ENCODE measurements at regions not wholly inside any gene's neighbourhood (a gene's known extent, or its start where the extent isn't known, plus 50 kb on each side); places are given as distances from the start of the nearest gene placed in this dataset.

DNA sequence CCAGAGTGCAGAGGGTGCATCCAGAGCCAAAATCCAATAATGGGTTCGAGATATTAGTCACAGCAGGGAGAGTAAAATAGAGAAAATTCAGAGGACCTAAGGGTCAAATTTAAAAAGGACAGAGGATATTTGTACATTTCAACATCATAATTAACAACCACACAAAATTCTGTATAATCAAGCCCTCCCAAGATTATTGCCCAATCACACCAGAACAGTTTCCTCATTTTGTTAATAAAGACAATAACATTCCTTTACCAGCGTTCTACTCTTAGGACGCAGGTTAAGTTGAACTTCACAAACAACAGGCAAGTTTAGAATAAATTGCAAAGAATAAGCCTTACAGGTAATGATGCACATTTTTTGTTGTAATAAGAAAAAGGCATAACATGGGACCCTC, 462.8 kb downstream of the PTPRC start:
- ChIA-PET POLR2A (ENCODE audit: low non-redundant PET) (no interaction called here), CTCF (interaction anchor here (0.7 kb wide), 1 partner anchor 449 kb away, joined by 3 read pairs; no protein-coding TSS in a partner anchor)
- DNase-seq (ENCODE audit: low spot score) = no peak
- TF ChIP-seq CTCF (conservative IDR thresholded peaks at IDR 0.05; ENCODE audit: low read depth) = no peak
- no peak overlapping the region for H3K27ac ChIP-seq

GRCh38 chr1:199102239-199102638, 463.4 kb downstream of the PTPRC start:
- no peak overlapping the region for H3K27ac ChIP-seq
- no peak for TF ChIP-seq CTCF (conservative IDR thresholded peaks at IDR 0.05; ENCODE audit: low read depth)
- DNase-seq (ENCODE audit: low spot score) = no peak
- ChIA-PET POLR2A (ENCODE audit: low non-redundant PET) (no interaction called here), CTCF (no interaction called here)

DNA sequence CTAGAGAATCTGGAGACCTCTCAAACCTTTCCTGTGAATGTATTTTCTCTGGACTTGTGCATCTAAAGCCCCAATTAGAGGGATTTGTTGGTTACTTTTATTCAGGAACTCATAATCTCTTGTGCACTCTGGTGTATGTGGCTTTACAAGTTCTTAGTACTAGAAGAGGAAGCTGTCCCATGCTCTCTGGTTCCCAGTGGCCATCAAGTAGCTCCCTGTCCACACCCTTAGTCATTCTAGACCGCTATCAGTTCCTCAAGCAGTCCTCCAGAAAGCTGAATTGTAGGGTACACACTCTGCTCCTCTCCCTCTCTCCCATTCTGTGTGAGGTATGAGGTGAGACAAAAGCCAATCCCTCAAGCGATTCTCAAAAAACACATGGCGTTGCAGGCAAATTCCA, 470.3 kb downstream of the PTPRC start:
- no peak for DNase-seq (ENCODE audit: low spot score)
- ChIA-PET POLR2A (ENCODE audit: low non-redundant PET) (no interaction called here), CTCF (interaction anchor here (0.5 to 0.7 kb wide), 3 partner anchors 340 to 1729 kb away, joined by 3 read pairs; no protein-coding TSS in a partner anchor)
- no peak for TF ChIP-seq CTCF (conservative IDR thresholded peaks at IDR 0.05; ENCODE audit: low read depth)
- no peak overlapping the region for H3K27ac ChIP-seq

GRCh38 chr1:199112365-199112764, 473.5 kb downstream of the PTPRC start:
- TF ChIP-seq CTCF (conservative IDR thresholded peaks at IDR 0.05; ENCODE audit: low read depth) = no peak
- no peak overlapping the region for H3K27ac ChIP-seq
- ChIA-PET CTCF (interaction anchor here (0.6 to 1.7 kb wide), 5 partner anchors 10 to 323 kb away, joined by 3 to 4 read pairs (median 4); no protein-coding TSS in a partner anchor), POLR2A (ENCODE audit: low non-redundant PET) (no interaction called here)
- no peak for DNase-seq (ENCODE audit: low spot score)

DNA sequence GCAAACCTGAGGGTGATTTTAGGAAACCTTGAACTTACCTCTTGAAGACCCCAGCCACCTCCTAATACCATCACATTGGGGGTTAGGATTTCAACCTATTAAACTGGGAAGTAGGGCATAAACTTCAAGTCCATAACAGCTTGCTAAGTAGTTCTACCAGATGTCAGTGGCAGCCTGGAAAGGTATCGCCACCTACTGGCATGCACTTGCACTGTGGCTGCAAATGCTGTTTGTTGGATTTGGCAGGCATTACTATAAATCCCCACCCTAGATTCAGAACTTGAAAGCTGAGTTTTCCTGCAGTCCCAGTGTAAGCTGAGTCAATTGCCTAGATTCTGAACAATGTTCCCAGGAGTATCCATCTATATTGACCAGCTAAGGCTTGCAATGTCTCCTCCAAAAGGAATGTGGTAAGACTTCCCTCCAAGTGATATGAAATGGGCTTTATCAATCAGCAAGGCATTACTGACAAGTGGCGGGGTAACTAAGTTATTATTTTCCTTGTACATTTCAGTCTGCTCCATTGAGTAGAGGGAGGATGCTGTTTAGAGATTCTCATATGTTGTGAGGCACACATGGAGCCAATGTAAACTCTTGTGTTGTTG, 474.5 kb downstream of the PTPRC start:
- CTCF ChIA-PET = interaction anchor here (0.6 to 1.7 kb wide), 13 partner anchors 9 to 503 kb away, joined by 3 to 5 read pairs (median 3); no protein-coding TSS in a partner anchor
- no peak; the same call in 1 of the 2 replicates for TF ChIP-seq CTCF (conservative IDR thresholded peaks at IDR 0.05; ENCODE audit: low read depth)
- H3K27ac ChIP-seq = no peak overlapping the region
- DNase-seq (ENCODE audit: low spot score) = no peak
- POLR2A ChIA-PET (ENCODE audit: low non-redundant PET) = no interaction called here

DNA sequence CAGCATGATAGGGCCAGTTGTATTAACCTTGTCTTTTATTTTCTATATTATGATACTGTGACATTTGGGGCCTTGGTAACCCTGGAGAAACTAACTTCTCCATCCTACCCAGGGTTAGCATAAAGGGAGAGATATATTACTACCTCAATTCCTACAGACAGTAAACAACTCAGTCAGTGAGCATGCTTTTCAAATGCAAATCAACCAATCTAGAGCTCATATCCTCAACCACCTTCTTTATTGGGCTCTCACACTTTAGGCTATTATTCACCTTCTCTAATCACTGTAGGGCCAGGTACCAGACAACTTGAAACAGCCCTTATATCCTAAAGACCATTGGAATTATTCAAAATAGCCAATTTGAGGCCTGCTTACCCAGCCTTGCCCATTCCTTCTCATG, 477.6 kb downstream of the PTPRC start:
- CTCF ChIA-PET = no interaction called here
- no peak for DNase-seq (ENCODE audit: low spot score)
- no peak for TF ChIP-seq CTCF (conservative IDR thresholded peaks at IDR 0.05; ENCODE audit: low read depth)
- POLR2A ChIA-PET (ENCODE audit: low non-redundant PET) = no interaction called here
- H3K27ac ChIP-seq = no peak overlapping the region
